ENCODE measurements at regions not wholly inside any gene's neighbourhood (a gene's known extent, or its start where the extent isn't known, plus 50 kb on each side); places are given as distances from the start of the nearest gene placed in this dataset.
A peak's percentile ranks its signal among the peaks of the same experiment; 100 is the strongest.
"Not testable (repeated sequence)": the region's sequence is repeated elsewhere in the genome, so short reads cannot be mapped to it uniquely, and the experiment has no call there.

GRCh38 chr9:108394726-108395125 lies 461.1 kb downstream of the ACTL7B start:
- POLR2A ChIA-PET, result no interaction called here
- H3K4me3 ChIP-seq (ENCODE audit: low read depth, low read length), result no peak overlapping the region
- no peak for DNase-seq (ENCODE audit: low read depth, low spot score)
- CTCF ChIA-PET, result interaction anchor here (1.7 kb wide), 1 partner anchor 367 kb away, joined by 3 read pairs; no protein-coding TSS in a partner anchor
- no peak for TF ChIP-seq CTCF (IDR thresholded peaks at IDR 0.05; ENCODE audit: insufficient read depth, low read length, missing control alignments)

- CTCF ChIA-PET; H3K4me3 ChIP-seq (ENCODE audit: low read depth, low read length); DNase-seq (ENCODE audit: low read depth, low spot score); POLR2A ChIA-PET: not testable (repeated sequence)
These were observed 462.2 kb downstream of the ACTL7B start for GRCh38 chr9:108393481-108394001.

- ChIA-PET CTCF (no interaction called here), POLR2A (no interaction called here)
- DNase-seq (ENCODE audit: low read depth, low spot score), result no peak
- H3K4me3 ChIP-seq (ENCODE audit: low read depth, low read length), result no peak overlapping the region
- no peak for TF ChIP-seq CTCF (IDR thresholded peaks at IDR 0.05; ENCODE audit: insufficient read depth, low read length, missing control alignments)
These were observed 462.9 kb downstream of the ACTL7B start for GRCh38 chr9:108392877-108393276.

- H3K4me3 ChIP-seq (ENCODE audit: low read depth, low read length), result no peak overlapping the region
These were observed 466.7 kb downstream of the ACTL7B start for GRCh38 chr9:108389056-108389455.

GRCh38 chr9:108386859-108387384 lies 468.9 kb downstream of the ACTL7B start:
- CTCF ChIA-PET, result no interaction called here
- POLR2A ChIA-PET, result no interaction called here
- TF ChIP-seq CTCF (IDR thresholded peaks at IDR 0.05; ENCODE audit: insufficient read depth, low read length, missing control alignments), result no peak
- DNase-seq (ENCODE audit: low read depth, low spot score), result peak; percentile 38
- no peak overlapping the region for H3K4me3 ChIP-seq (ENCODE audit: low read depth, low read length)

More at GRCh38 chr9:108389056-108389455, 466.7 kb downstream of the ACTL7B start:
- no peak for TF ChIP-seq CTCF (IDR thresholded peaks at IDR 0.05; ENCODE audit: insufficient read depth, low read length, missing control alignments)
- POLR2A ChIA-PET, result no interaction called here
- CTCF ChIA-PET, result no interaction called here
- DNase-seq (ENCODE audit: low read depth, low spot score), result no peak

- TF ChIP-seq CTCF (IDR thresholded peaks at IDR 0.05; ENCODE audit: insufficient read depth, low read length, missing control alignments), result no peak
- CTCF ChIA-PET, result no interaction called here
- no peak for DNase-seq (ENCODE audit: low read depth, low spot score)
- no peak overlapping the region for H3K4me3 ChIP-seq (ENCODE audit: low read depth, low read length)
- POLR2A ChIA-PET, result no interaction called here
These were observed 469.8 kb downstream of the ACTL7B start for GRCh38 chr9:108386032-108386431.

GRCh38 chr9:108383796-108384195 lies 472.0 kb downstream of the ACTL7B start:
- ChIA-PET POLR2A (no interaction called here), CTCF (no interaction called here)
- no peak for TF ChIP-seq CTCF (IDR thresholded peaks at IDR 0.05; ENCODE audit: insufficient read depth, low read length, missing control alignments)
- no peak for DNase-seq (ENCODE audit: low read depth, low spot score)
- H3K4me3 ChIP-seq (ENCODE audit: low read depth, low read length), result no peak overlapping the region
